Liver (tissue), 3 donors: ENCODE measurements at regions not wholly inside any gene's neighbourhood (a gene's known extent, or its start where the extent isn't known, plus 50 kb on each side); places are given as distances from the start of the nearest gene placed in this dataset.

Experiments used
- ATF3 ChIP-seq: IDR thresholded peaks from 2 replicates; pipeline ENCODE4 v1.6.1; 2016; ENCODE audit warnings: antibody characterized with exemption
- CTCF ChIP-seq: fragments of 150-350 bp; IDR thresholded peaks from 2 replicates; pipeline ENCODE4 v1.5.1; 2017; ENCODE audit warnings: improper control_type of control experiment, low read depth, low read length; ENCODE audit not compliant: missing input control
- GABPA ChIP-seq, 2 donors: IDR thresholded peaks in 1 of 2; conservative IDR thresholded peaks in 1 of 2; 2 replicates each; pipeline ENCODE4 v1.6.1; 2016; ENCODE audit warnings: antibody characterized with exemption in 2 of 2, mild to moderate bottlenecking in 1 of 2, moderate library complexity in 1 of 2
- HNF4G ChIP-seq: IDR thresholded peaks from 2 replicates; pipeline ENCODE4 v1.6.1; 2016; ENCODE audit warnings: antibody characterized with exemption
- NR2F2 ChIP-seq: IDR thresholded peaks from 2 replicates; pipeline ENCODE4 v1.6.1; 2016; ENCODE audit warnings: antibody characterized with exemption
- REST ChIP-seq: IDR thresholded peaks from 2 replicates; pipeline ENCODE4 v1.6.1; 2016; ENCODE audit warnings: antibody characterized with exemption, mild to moderate bottlenecking
- SP1 ChIP-seq: IDR thresholded peaks from 2 replicates; pipeline ENCODE4 v1.6.1; 2018; ENCODE audit warnings: antibody characterized with exemption, mild to moderate bottlenecking
- TAF1 ChIP-seq: conservative IDR thresholded peaks from 2 replicates; pipeline ENCODE4 v1.6.1; 2016; ENCODE audit warnings: antibody characterized with exemption, mild to moderate bottlenecking
- donor health status: healthy.
- donor health status: healthy.

- TF ChIP-seq CTCF (no peak), NR2F2 (no peak), SP1 (no peak), ATF3 (no peak), TAF1 (no peak), GABPA (IDR thresholded peaks at IDR 0.05 in 1 of 2, conservative IDR thresholded peaks at IDR 0.05 in 1 of 2) (no peak), HNF4G (no peak), REST (no peak)
Measured at GRCh38 chr4:134740290-134740689, 538.7 kb upstream of the PABPC4L start.
